HL-60 (cell line): ENCODE measurements at regions not wholly inside any gene's neighbourhood (a gene's known extent, or its start where the extent isn't known, plus 50 kb on each side); places are given as distances from the start of the nearest gene placed in this dataset.

Experiments
- CTCF ChIP-seq: IDR thresholded peaks from one replicate; pipeline ENCODE4 v1.5.1; 2011; ENCODE audit warnings: low read length, control low read depth, inconsistent platforms; ENCODE audit not compliant: insufficient read depth
- POLR2AphosphoS5 ChIP-seq: IDR thresholded peaks from 2 replicates; pipeline ENCODE4 v1.6.1; 2012; ENCODE audit warnings: low read depth

DNA sequence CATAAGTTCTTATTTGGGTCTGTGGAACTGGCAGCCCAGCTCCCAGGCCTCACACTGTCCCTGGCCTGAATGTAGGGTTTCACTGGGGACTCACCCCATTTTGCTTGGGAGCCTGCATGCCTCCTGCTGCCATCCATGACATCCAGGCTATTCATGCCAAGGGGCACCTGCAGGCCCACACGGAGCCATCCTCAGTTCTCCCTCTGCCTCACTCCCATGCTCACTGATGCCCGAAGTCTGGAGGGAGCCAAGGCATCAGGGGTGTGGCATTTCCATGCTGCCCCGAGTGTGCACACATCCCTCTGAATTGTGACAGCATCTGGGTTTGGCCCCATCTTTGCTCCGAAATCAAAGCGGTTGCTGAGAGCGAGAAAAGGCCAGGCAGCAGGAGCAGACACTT is 67.4 kb upstream of the ZNF804A start:
- TF ChIP-seq POLR2AphosphoS5 (no peak), CTCF (no peak)
